GM21381 (cell line): ENCODE measurements at regions not wholly inside any gene's neighbourhood (a gene's known extent, or its start where the extent isn't known, plus 50 kb on each side); places are given as distances from the start of the nearest gene placed in this dataset.
"Not testable (repeated sequence)": the region's sequence is repeated elsewhere in the genome, so short reads cannot be mapped to it uniquely, and the experiment has no call there.

Experiments
- ATAC-seq: cut with Tn5 transposase; IDR thresholded peaks from one replicate; pipeline ENCODE4 v1.9.1; 2021; ENCODE audit warnings: mild to moderate bottlenecking, moderate library complexity; ENCODE audit not compliant: unreplicated experiment

DNA sequence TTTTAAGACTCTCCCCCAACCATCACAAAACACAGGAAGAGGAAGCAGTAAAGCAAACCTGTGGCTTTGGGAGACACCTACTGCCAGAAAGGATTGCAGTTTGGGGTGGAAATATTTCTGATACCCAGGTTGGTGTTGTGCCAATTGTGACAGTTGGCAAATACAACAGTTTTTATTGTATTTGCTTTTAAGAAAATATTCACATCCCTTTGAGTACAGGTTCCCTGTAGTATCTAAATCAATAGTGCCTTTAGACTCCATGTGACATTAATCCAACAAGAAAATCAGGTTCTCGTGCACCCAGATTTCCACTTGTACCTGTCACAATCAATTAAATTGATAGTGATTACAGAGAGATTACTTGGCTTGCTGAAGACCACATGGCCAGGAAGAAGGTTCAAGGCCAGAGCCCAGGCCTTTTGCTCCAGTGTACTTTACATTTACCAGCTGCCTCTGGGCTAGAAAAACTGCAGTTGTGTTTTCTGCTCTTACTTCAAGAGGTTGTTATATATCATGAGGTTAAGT, 361.2 kb downstream of the ATP23 start:
- no peak for ATAC-seq

DNA sequence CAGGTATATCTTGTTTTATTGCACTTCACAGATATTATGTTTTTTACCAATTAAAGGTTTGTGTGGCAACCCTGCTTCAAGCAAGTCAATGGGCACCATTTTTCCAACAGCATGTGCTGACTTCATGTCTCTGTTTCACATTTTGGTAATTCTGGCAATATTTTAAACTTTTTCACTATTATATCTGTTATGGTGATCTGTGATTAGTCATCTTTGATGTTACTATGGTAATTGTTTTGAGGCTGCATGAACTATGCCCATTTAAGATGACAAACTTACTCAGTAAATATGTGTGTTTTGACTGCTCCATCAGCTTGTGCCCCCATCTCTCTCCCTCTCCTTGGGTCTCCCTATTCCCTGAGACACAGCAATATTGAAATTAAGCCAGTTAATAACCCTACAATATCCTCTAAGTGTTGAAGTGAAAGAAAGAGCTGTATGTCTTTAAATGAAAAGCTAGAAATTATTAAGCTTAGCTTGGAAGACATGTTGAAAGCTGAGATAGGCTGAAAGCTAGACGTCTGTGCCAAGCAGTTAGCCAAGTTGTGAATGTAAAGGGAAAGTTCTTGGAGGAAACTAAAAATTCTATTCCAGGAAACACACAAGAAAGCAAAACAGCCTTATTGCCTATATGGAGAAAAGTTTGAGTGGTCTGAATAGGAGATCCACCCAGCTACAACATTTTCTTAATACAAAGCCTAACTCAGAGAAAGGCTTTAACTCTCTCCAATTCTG, 365.1 kb downstream of the ATP23 start:
- no peak for ATAC-seq

DNA sequence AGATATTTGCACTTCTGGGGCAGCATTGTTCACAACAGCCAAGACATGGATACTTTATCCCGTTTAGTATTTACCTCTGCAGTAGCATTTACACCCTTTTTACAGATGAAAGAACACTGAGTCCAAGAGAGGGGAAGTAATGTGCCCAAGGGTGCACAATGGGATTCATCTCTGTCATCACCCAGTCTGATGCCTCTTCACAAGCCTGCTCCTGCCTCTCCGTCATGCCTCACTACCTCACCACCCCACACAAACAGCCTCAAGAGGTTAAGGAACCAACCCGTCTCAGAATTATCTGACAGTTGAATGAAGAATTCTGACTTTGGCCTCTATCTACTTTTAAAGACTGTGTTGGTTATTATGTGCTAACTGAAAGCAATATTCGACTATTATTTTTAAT, 368.4 kb downstream of the ATP23 start:
- ATAC-seq = no peak

DNA sequence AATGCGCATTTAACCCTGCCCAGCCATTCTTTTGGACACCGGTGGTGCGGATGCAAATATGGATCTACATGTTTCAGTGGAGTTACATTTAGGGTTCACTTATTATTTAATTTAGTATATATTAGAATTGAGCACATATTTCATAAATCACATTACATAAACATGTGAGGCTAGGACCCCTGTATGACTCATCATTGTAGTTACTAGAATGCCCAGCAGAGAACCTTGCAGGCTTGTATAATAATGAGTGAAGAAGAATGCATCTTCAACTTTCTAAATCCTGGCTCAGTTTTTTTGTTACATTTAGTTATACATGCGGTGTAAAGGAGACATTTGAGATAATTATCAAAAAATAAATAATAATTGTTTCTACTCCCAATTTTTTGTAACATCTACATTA, 369.0 kb downstream of the ATP23 start:
- ATAC-seq = no peak

DNA sequence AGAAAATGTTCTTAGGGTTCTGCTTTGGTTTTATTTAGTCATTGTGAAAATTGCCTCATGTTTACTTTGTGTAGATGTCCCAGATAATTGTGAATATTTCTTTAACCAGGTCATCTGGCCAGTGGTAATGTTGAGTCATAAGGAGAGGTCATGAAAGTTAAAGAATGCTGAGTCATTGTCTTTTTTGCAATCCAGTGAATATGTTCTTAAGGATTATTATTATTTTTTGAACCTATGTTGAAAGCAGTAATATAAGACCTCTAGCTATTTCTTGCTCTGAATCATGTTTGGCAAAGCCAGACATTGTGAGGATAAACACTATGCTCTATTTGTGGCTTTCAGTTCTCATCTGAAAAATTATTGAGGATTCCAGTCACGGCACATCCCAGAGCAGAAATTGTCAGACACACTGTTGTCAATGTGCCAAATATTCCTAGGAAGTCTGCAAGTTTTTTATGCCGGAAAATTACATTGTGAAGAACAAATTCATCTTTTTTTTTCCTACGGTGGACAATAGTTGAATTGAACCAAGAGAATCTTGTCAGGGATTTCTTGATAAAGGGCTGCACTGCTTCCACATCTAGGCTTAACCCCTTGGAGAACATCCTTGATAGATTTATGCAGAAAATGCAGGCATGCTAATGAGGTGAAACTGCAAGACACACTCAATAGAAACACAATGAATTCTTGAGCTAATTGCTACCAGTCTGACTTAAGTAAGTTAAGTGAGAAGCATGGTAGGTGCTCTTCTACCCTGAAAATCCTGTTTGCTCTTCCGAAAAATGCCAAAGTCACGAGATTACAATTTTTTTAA, 369.6 kb downstream of the ATP23 start:
- peak; percentile 57 for ATAC-seq

DNA sequence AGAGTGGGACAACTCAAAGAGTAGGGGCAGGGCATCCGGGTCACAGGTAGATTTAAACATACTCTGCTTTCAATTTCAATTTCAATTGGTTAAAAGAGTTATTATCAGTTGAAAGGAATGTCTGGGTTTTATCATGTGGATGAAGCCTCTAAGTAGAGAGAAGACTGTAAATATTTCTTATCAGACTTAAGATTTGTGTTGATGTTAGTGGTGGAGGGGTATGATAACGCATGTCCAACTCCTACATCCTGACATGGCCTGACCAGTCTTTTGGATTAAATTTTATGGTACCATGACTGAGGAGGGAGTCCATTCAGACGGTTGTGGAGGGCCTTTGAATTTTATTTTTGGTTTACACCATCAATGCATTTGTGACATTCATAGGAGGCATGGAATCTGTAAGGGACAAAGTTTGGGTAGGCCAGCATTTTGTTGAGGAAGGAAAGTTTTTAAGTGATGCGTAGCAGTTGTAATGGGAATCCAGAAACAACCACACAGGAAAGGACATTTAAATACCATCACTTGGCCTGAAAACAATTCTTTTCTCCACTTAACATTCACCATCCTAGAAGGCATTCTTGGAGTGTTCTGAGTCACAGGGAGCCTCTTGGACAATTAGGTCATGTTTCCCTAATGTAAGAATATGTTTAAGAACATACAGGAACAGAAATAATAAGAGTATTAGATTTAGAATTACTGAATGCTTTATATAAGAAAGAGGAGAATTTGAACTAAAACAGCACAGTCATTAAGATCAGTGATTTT, 371.9 kb downstream of the ATP23 start:
- no peak for ATAC-seq

DNA sequence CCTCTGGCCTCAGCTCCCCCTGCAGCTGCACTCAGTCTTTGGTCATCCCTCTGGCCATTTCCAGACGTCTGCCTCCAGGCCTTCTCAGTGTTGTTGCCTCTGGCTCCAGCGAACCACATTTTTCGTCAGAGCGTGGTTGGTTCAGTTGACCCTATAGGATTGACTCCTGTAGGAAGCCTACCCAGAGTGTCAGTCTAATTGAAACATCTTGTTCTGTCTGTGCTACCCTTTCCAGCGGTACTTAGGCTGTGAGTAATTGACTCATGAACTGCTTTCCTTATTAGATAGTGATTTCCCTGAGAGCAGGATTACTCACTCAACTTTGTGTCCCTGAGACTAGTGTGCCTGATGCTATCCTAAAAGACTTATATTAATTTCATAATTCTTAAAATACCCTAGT, 373.2 kb downstream of the ATP23 start:
- no peak for ATAC-seq

DNA sequence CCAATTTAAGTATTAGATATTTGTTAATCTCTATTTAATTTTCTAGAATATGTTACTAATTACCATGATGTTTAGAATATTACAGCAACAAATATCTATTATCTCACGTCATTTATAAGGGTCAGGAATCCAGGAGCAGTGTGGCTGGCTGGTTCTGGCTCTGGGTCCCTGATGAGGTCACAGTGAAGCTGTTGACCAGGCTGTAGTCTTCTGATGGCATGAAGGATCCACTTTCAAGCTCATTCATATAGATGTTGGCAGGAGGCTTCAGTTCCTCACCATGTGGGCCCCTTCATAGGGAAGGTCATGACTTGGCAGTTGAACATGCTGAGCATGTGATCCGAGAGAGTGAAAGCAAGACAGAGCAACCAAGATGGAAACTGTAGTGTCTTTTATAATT, 375.6 kb downstream of the ATP23 start:
- no peak for ATAC-seq

DNA sequence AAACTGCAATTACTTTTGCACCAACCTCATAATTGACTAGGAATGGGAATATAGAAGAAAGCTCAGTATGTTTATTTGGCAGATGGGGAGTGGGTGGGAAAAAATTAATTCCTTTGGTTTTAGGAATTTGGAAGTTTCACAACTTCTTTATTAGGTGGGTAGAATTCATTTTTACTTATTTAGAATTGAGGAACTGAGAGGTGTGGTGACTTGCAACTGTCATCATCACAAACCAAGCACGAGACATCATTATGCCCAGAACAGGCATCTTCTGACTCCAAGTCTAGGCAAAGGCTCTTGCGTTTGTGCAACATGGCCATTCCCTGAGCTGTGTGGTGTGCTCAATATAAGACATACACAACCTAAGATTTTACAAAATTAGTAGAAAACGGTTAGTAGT, 380.0 kb downstream of the ATP23 start:
- peak; percentile 63 for ATAC-seq

DNA sequence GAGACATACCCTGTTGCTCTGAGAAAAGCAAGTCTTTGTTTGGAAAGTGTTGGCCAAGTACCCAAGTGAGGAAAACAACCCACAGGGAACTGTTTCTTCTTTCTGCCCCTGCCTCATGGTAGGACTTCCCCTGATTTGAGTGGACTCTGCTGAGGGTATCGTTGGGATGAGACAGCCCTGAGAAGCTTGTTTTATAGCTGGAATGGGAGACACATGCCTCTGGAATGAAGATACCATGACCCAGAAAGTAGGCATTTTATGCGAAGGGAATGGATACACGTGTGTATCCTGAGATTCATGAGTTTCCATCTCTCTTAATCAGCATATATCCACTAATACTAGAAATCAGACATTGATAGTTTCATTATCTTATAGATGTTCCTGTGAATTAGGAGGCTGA, 382.3 kb downstream of the ATP23 start:
- no peak for ATAC-seq

DNA sequence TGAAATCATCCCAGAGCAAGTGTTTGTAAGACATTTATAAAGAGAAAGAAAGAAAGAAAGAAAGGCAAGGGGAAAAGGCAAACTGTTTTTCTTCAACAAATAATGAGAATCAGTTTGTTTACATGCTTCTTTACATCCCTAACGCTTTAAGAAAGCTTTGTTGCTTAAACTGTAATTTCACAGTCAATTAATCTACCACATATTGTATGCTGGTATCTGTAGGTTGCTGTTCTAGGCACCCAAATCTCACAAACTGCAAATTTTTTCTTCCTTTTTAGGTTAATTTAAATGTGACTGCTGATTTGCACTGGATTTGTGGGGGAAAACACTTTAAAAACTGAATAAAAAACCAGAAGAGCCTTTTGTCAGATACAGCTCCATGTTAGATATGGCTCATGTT, 384.2 kb downstream of the ATP23 start:
- ATAC-seq = no peak

DNA sequence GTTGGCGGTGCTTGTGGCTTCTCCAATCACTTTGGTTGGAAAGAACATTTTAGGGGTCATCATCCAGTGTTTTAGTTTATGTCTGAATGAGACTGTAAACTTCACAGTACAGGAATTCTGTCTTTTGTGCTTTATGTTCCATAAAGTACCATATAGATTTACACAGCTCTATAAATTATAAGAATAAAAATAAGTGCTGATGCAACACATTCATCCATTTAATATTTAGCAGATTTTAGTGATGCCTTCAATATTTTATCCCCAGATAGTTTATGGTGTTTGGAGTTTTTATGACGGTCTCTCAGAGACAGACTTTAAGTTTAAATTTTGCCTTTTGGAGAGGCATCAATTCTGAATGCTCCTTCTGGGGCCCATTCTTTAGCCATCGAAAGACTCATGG, 385.2 kb downstream of the ATP23 start:
- ATAC-seq = no peak

DNA sequence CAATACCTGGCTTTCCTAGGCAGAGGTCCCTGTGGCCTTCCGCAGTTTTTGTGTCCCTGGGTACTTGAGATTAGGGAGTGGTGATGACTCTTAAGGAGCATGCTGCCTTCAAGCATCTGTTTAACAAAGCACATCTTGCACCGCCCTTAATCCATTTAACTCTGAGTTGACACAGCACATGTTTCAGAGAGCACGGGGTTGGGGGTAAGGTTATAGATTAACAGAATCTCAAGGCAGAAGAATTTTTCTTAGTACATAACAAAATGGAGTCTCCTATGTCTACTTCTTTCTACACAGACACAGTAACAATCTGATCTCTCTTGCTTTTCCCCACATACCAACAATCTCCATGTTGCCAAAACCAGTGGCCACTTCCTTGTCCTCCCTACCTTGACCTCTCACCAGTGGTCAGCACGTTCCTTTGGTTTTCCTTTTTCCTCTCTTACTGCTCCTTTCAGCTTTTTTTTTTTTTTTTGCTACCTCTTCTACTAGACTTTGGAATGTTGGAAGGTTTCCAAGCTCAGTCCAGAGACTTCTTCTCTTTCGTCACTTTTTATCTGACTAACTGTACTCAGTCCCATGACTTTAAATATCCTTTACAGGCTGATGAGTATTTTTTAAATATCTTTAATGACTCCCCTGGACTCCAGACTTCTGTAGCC, 395.3 kb downstream of the ATP23 start:
- ATAC-seq = not testable (repeated sequence)

DNA sequence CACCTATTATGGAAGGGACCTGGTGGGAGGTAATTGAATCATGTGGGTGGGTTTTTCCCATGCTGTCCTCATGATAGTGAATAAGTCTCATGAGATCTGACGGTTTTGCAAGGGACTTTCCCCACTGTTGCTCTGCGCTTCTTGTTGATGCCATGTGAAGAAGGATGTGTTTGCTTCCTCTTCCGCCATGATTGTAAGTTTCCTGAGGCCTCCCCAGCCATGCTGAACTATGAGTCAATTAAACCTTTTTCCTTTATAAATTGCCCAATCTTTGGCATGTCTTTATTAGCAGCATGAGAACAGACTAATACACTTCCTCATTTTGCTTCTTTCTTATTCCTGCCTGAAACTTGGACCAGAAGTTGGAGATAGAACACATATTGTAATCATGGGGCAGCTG, 396.2 kb downstream of the ATP23 start:
- not testable (repeated sequence) for ATAC-seq

DNA sequence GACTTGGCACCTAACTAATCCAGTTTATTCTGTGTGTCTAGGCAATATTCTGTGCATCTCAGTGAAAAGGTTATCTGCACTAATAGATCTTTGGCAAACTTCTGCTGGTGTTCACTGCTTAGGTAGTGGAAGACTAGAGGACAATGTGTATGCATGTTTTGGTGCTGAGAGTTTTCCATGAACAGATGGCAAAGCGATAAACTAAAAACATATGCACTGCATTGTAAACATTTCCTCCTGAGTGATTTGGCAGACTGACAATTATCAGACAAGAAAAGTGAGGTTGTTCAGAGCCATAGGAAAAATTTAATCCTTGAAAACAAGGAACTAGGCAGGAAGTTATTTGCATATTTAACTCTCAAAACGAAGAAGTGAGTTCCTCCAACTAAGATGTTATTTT, 400.4 kb downstream of the ATP23 start:
- ATAC-seq = no peak

DNA sequence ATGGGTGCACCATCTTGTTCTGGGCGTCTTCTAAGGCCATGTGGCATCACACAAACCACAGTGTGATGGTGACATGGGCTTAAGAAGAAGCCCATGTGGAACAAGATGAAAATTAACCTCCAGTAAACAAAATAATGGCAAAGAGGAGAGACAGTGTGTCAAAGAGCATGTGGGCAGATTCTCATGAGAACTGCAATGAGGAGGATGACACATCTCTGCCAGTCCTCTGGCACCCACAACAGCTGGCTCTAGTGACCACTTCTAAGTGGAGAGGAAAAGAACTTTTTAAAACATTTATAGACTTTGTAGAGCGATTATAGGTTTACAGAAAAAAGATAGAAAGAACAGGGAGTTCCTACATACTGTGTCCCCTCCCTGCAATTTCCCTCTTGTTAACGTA, 401.4 kb downstream of the ATP23 start:
- ATAC-seq = no peak

DNA sequence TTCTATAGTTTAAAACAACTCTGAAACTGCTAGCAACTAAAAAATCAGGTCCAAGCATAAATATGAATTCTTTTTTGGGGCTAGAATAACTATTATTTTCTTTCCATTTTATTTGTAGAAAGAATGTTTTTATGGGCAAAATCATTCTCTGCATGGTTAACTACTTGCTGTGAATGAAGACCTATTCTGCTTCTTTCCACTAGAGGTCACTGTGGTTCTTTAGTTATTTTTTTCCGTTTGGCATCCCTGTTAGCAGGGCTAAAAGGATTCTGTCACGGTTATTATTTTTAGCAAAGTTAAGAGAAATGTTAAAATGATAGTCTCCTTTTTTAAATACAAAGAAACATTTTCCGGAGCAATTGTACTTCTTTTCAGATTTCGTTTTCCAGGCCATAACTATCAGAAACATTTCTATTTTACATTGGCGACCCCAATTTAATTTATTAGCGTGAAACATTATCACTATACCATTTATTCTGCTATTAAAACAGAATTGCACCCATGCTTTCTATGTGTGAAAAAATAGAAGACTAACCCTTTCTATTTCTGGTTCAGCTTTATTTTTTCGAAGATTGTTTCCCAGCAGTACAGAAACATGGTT, 404.8 kb downstream of the ATP23 start:
- peak; percentile 65 for ATAC-seq

DNA sequence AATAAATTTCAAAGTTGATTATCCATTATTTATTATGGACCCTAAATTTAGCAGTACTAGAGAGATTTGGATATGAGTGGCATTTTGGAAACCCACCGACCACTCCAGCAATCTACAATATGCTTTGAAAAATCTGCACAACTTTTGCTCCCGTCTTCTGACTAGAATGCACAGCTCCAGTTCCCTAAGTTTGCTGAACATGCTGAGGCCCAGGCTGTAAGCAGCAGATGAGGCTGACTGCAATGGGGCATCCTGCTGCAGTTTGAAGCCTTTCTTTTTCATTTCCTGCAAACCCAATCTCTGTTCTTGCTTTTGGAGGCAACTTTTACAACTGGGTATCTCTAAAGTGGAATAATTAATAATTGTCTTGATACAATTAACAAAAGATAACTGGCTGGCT, 405.8 kb downstream of the ATP23 start:
- no peak for ATAC-seq

DNA sequence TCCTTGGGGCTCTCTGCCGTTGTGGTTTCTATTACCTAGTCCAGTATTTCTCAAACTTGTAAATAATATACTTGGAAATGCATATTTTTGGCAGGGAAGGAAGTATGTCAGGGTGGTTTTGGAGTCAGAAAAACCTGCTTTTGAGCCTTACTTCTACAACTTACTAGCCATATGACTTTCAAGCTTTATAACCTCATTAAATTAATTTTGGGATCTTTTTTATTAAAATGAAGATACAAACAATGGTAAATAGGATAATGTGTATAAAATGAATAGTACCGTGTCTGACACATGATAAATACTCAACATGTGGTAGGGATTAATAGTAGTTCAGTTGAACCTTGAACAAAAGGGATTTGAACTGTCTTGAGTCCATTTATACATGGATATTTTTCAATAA, 406.3 kb downstream of the ATP23 start:
- no peak for ATAC-seq

DNA sequence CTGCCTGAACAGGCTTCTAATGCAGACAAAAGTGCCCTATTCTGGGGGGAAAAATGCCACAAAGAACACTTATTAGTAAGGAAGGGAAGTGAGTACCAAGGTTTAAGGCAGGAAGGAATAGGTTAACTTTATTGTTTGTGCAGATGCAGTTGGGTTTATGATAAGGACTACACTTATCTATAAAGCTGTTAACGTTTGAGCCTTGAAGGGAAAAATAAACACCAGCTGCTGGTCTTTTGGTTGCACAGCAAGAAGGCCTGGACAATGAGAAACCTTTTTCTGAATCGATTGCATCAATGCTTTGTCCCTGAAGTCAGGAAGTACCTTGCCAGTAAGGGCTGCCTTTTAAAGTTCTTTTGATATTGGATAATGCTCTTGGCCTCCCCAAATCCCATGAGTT, 407.8 kb downstream of the ATP23 start:
- ATAC-seq = no peak

DNA sequence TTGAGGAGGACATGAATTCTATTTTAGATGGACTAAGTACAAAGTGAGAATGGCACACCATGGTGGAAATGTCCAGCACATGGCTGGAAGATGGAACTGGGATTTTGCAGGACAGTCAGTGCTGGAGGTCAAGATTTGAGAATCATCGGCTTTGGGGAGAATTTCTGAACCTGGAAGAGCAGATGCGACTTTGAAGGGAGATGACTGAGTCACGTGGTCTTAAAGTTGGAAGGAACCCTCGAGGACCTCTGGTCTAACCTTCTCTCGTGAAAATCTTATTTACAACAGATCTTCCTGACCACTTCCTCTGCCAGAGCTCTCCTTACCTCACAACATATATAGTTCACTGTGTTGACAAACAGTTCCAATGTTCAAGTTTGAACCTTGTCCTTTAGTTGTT, 415.4 kb downstream of the ATP23 start:
- ATAC-seq = no peak
